Neuronal stem cell (in vitro differentiated cells): ENCODE measurements at regions not wholly inside any gene's neighbourhood (a gene's known extent, or its start where the extent isn't known, plus 50 kb on each side); places are given as distances from the start of the nearest gene placed in this dataset.

Experiments
- DNase-seq: peaks from one replicate; pipeline ENCODE4 v3.0.0-alpha.2; 2013; ENCODE audit warnings: low spot score
- H2AFZ ChIP-seq: one replicate; pipeline ENCODE4 v1.6.1; 2013; ENCODE audit warnings: mild to moderate bottlenecking, low read length, inconsistent platforms
- H2AK5ac ChIP-seq: 2 replicates; pipeline ENCODE4 v1.6.1; 2013; ENCODE audit warnings: low read depth, mild to moderate bottlenecking, inconsistent platforms, low read length, moderate library complexity, mixed read lengths
- H2BK120ac ChIP-seq: 2 replicates; pipeline ENCODE4 v1.6.1; 2013; ENCODE audit warnings: low read depth, mild to moderate bottlenecking, inconsistent platforms, low read length, moderate library complexity, mixed read lengths
- H2BK12ac ChIP-seq: one replicate; pipeline ENCODE4 v1.6.1; 2013; ENCODE audit warnings: low read length, inconsistent platforms
- H2BK15ac ChIP-seq: 2 replicates; pipeline ENCODE4 v1.6.1; 2013; ENCODE audit warnings: mild to moderate bottlenecking, low read length, inconsistent platforms, mixed read lengths
- H2BK5ac ChIP-seq: one replicate; pipeline ENCODE4 v1.6.1; 2013; ENCODE audit warnings: inconsistent platforms, mild to moderate bottlenecking, low read length, moderate library complexity
- H3K14ac ChIP-seq: one replicate; pipeline ENCODE4 v1.6.1; 2013; ENCODE audit warnings: low read length, inconsistent platforms
- H3K18ac ChIP-seq: 2 replicates; pipeline ENCODE4 v1.6.1; 2013; ENCODE audit warnings: low read length, inconsistent platforms
- H3K23ac ChIP-seq: 2 replicates; pipeline ENCODE4 v1.6.1; 2013; ENCODE audit warnings: low read depth, mild to moderate bottlenecking, mixed read lengths, low read length, inconsistent platforms; ENCODE audit not compliant: poor library complexity
- H3K27ac ChIP-seq: replicated peaks from 3 replicates; pipeline ENCODE4 v1.5.1; 2013; ENCODE audit warnings: low read length, inconsistent platforms
- H3K27me3 ChIP-seq, 3 experiments: 2 replicates each; pipeline ENCODE4 v1.6.1; 2013; ENCODE audit warnings: low read length in 3 of 3, mild to moderate bottlenecking in 2 of 3, inconsistent platforms in 1 of 3, low read depth in 1 of 3, mixed read lengths in 1 of 3, moderate library complexity in 1 of 3; ENCODE audit not compliant: control insufficient read depth in 3 of 3, insufficient read depth in 3 of 3
- H3K36me3 ChIP-seq, 2 donors: replicated peaks in 1 of 2; 2 replicates each; pipeline ENCODE4 v1.6.1; 2013; ENCODE audit warnings: low read length in 2 of 2; ENCODE audit not compliant: control insufficient read depth in 2 of 2, insufficient read depth in 2 of 2
- H3K4ac ChIP-seq: 2 replicates; pipeline ENCODE4 v1.6.1; 2013; ENCODE audit warnings: inconsistent platforms, mild to moderate bottlenecking, low read length, moderate library complexity
- H3K4me1 ChIP-seq, 2 donors: 1 replicate in 1 of 2; 2 replicates in 1 of 2; pipeline ENCODE4 v1.6.1; 2013; ENCODE audit warnings: low read length in 2 of 2, low read depth in 1 of 2; ENCODE audit not compliant: control insufficient read depth in 2 of 2, insufficient read depth in 1 of 2
- H3K4me2 ChIP-seq: one replicate; pipeline ENCODE4 v1.6.1; 2013; ENCODE audit warnings: mild to moderate bottlenecking, low read length, inconsistent platforms; ENCODE audit not compliant: insufficient read depth, poor library complexity, severe bottlenecking
- H3K4me3 ChIP-seq, 2 donors: 2 replicates each; pipeline ENCODE4 v1.5.1; 2013; ENCODE audit warnings: low read length in 2 of 2, mild to moderate bottlenecking in 2 of 2, inconsistent platforms in 1 of 2, moderate library complexity in 1 of 2
- H3K79me1 ChIP-seq: one replicate; pipeline ENCODE4 v1.6.1; 2013; ENCODE audit warnings: low read depth, mild to moderate bottlenecking, inconsistent platforms, low read length, moderate library complexity
- H3K9ac ChIP-seq: one replicate; pipeline ENCODE4 v1.6.1; 2013; ENCODE audit warnings: mild to moderate bottlenecking, low read depth, low read length, inconsistent platforms; ENCODE audit not compliant: poor library complexity
- H3K9me3 ChIP-seq, 2 donors: replicated peaks in 1 of 2; 2 replicates each; pipeline versions ENCODE3 to v1.6.1; 2013; ENCODE audit warnings: low read length in 2 of 2, mild to moderate bottlenecking in 2 of 2, inconsistent platforms in 1 of 2, low read depth in 1 of 2, mixed read lengths in 1 of 2, moderate library complexity in 1 of 2; ENCODE audit not compliant: control insufficient read depth in 2 of 2, insufficient read depth in 1 of 2
- H4K8ac ChIP-seq: one replicate; pipeline ENCODE4 v1.6.1; 2013; ENCODE audit warnings: low read depth, mild to moderate bottlenecking, inconsistent platforms, low read length, moderate library complexity
- H4K91ac ChIP-seq: one replicate; pipeline ENCODE4 v1.6.1; 2013; ENCODE audit warnings: low read length, low read depth, mild to moderate bottlenecking, inconsistent platforms; ENCODE audit not compliant: poor library complexity
- WGBS, 2 donors: extraction: QIAGEN DNeasy Blood & Tissue Kit; methylation state at CpG; one replicate each; pipeline ENCODE4 v1.1.7; 2013; ENCODE audit warnings: missing lambda C conversion rate in 2 of 2, mixed read lengths in 1 of 2; ENCODE audit not compliant: insufficient read length in 2 of 2, insufficient replicate concordance in 1 of 2; ENCODE audit errors: extremely low coverage in 2 of 2; 5-methylcytosine and 5-hydroxymethylcytosine counted together

GRCh38 chr4:126583509-126583908, 1049.2 kb upstream of the INTU start:
- Histone ChIP-seq H3K27me3 (no peaks in the 10 kb centered on the region), H3K14ac (no peak overlapping the region), H3K4me1 (peaks cover 0 to 2% of the 10 kb centered on the region in 2 donors), H3K4ac (no peak overlapping the region), H3K36me3 (no peaks in the 10 kb centered on the region), H2BK5ac (no peak overlapping the region), H4K8ac (no peak overlapping the region), H2BK12ac (no peak overlapping the region), H2BK15ac (no peak overlapping the region), H3K9ac (no peak overlapping the region), H3K79me1 (no peaks in the 10 kb centered on the region), H3K18ac (peak overlapping the region; percentile 15), H3K9me3 (peaks cover 0 to 4% of the 10 kb centered on the region in 2 donors), H2AK5ac (no peak overlapping the region), H3K4me2 (no peak overlapping the region), H3K27ac (no peak overlapping the region), H2BK120ac (no peak overlapping the region), H4K91ac (no peak overlapping the region), H3K23ac (no peak overlapping the region), H2AFZ (peak overlapping the region; percentile 32), H3K4me3 (no peak overlapping the region)
- DNase-seq: no peak
- WGBS, 2 donors: no CpG with 5 or more reads among the region's 1 CpG

- H2BK12ac ChIP-seq: no peak overlapping the region
- H3K79me1 ChIP-seq: no peaks in the 10 kb centered on the region
- H3K4me3 ChIP-seq: no peak overlapping the region
- no peak overlapping the region for H2BK120ac ChIP-seq
- no peak overlapping the region for H3K23ac ChIP-seq
- H3K9ac ChIP-seq: no peak overlapping the region
- no peak overlapping the region for H3K18ac ChIP-seq
- no peak overlapping the region for H4K91ac ChIP-seq
- no peaks in the 10 kb centered on the region for H3K36me3 ChIP-seq
- H2AFZ ChIP-seq: peak overlapping the region; percentile 56
- H3K4me1 ChIP-seq: no peaks in the 10 kb centered on the region
- peaks cover 0 to 4% of the 10 kb centered on the region in 2 donors for H3K9me3 ChIP-seq
- no peak overlapping the region for H3K27ac ChIP-seq
- H3K27me3 ChIP-seq: no peaks in the 10 kb centered on the region
- no peak overlapping the region for H3K4me2 ChIP-seq
- no peak for DNase-seq
- no peak overlapping the region for H2BK5ac ChIP-seq
- no peak overlapping the region for H2AK5ac ChIP-seq
- no peak overlapping the region for H3K14ac ChIP-seq
- no peak overlapping the region for H2BK15ac ChIP-seq
- H4K8ac ChIP-seq: no peak overlapping the region
- no peak overlapping the region for H3K4ac ChIP-seq
Observed at GRCh38 chr4:126591583-126591982, 1041.2 kb upstream of the INTU start.

GRCh38 chr4:126592088-126592487, 1040.7 kb upstream of the INTU start:
- Histone ChIP-seq H2BK12ac (no peak overlapping the region), H3K9me3 (peaks cover 0 to 2% of the 10 kb centered on the region in 2 donors), H4K91ac (no peak overlapping the region), H3K14ac (no peak overlapping the region), H2BK120ac (no peak overlapping the region), H3K27me3 (no peaks in the 10 kb centered on the region), H4K8ac (no peak overlapping the region), H2AFZ (peak overlapping the region; percentile 56), H3K36me3 (no peaks in the 10 kb centered on the region), H3K23ac (no peak overlapping the region), H2BK15ac (no peak overlapping the region), H3K4ac (no peak overlapping the region), H3K4me3 (no peak overlapping the region), H3K79me1 (no peaks in the 10 kb centered on the region), H3K4me2 (no peak overlapping the region), H2AK5ac (no peak overlapping the region), H3K9ac (no peak overlapping the region), H3K18ac (no peak overlapping the region), H3K27ac (no peak overlapping the region), H2BK5ac (no peak overlapping the region), H3K4me1 (no peaks in the 10 kb centered on the region)
- no peak for DNase-seq
- WGBS, 2 donors: no CpG with 5 or more reads among the region's 3 CpGs

GRCh38 chr4:126593626-126594025, 1039.1 kb upstream of the INTU start:
- H3K4ac ChIP-seq: no peak overlapping the region
- no peak overlapping the region for H2BK5ac ChIP-seq
- H2BK120ac ChIP-seq: no peak overlapping the region
- H3K9me3 ChIP-seq: peaks cover 0 to 2% of the 10 kb centered on the region in 2 donors
- no peak overlapping the region for H3K4me2 ChIP-seq
- H3K27me3 ChIP-seq: no peaks in the 10 kb centered on the region
- H4K91ac ChIP-seq: no peak overlapping the region
- no peak overlapping the region for H2AK5ac ChIP-seq
- H3K4me3 ChIP-seq: no peak overlapping the region
- H3K27ac ChIP-seq: no peak overlapping the region
- H3K23ac ChIP-seq: no peak overlapping the region
- no peak for DNase-seq
- no peak overlapping the region for H2BK12ac ChIP-seq
- no peaks in the 10 kb centered on the region for H3K4me1 ChIP-seq
- H2BK15ac ChIP-seq: no peak overlapping the region
- H3K14ac ChIP-seq: no peak overlapping the region
- H3K9ac ChIP-seq: no peak overlapping the region
- H4K8ac ChIP-seq: no peak overlapping the region
- no peak overlapping the region for H3K18ac ChIP-seq
- H2AFZ ChIP-seq: no peak overlapping the region
- no peaks in the 10 kb centered on the region for H3K36me3 ChIP-seq
- WGBS, 2 donors: no CpG with 5 or more reads among the region's 2 CpGs
- H3K79me1 ChIP-seq: no peaks in the 10 kb centered on the region
